ENCODE measurements at regions not wholly inside any gene's neighbourhood (a gene's known extent, or its start where the extent isn't known, plus 50 kb on each side); places are given as distances from the start of the nearest gene placed in this dataset.

DNA sequence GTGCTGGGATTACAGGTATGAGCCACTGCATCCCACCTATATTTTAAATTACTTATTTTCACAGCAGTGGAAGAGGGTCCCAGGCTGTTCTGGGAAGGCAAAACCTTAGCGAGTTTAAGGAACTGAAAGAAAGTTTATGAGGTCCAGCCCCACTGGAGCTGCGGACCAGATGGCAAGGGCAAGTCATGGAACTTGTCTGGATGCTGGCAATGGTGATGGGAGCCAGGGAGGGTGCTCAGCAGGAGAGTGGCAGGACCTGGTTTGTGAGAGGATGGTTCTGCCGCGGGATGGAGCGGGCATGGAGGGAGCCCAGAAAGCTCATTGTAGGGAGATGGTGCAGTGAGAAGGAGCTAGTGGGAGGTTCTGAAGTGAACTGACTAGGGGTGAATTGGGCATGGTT lies 50.6 kb upstream of the SLC45A1 start:
- DNase-seq = no peak
- intact Hi-C loops (cut with DNase I) = no loop called here

DNA sequence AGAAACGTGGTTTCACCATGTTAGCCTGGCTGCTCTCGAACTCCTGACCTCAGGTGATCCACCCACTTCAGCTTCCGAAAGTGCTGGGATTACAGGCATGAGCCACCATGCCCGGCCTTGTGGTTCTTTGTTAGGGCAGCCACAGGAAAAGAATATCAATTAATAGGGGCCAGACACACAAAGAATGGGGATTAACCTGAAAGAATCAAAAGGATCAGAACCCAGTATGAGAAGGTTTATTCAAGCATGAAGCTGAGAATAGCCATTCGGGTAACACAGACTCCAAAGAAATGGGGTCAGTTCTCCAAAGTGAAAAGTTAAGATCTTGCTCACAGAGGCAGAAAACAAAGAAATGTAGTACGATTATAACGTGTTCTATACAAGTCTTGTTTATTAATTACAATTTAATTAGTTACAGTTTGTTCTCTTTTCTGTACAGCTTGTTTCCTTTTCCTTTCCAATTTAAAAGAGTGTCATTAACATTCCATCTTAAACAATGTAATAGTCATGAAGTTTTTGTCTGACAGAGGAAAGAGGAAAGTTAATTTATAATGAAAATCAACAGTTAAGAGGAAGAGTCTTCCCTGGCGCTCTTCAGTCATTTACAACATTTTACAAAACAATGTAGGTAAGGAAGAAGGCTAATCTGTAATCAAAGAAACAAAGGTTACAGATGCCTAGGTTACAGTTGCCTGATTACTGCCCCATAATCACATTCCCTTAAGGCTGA lies 51.3 kb upstream of the SLC45A1 start:
- no peak for DNase-seq
- intact Hi-C loops (cut with DNase I) = no loop called here

DNA sequence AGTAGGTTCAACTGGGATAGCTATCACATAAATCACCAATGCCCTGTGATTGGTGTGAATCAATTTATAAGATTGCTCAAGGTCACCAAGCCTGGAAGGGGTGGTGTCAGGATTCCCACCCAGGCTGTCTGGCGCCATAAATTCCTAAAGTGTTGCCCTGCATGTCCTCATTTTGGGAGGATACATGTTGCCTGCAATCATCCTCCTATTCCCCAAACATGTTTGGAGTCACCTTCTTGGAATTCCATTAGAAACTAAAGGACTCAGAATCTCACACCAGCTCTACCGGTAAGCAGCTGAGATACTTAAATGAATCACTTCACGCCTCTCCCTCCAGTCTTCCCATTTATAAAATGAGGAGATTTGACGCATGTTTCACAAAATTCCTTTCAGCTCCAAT lies 54.1 kb upstream of the SLC45A1 start:
- intact Hi-C loops (cut with DNase I) = no loop called here
- DNase-seq = no peak

DNA sequence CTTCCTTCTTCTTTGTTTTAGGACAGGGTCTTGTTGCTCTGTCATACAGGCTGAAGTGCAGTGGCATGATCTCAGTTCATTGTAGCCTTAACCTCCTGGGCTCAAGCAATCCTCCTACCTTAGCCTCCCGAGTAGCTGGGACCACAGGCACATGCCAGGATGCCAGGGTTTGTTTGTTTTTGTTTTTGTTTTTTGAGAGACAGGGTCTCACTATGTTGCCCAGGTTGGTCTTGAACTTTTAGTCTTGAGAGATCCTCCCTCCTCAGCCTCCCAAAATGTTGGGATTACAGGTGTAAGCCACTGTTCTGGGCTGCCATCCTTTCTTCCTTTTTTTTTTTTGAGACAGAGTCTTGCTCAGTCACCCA lies 56.5 kb upstream of the SLC45A1 start:
- intact Hi-C loops (cut with DNase I) = no loop called here
- no peak for DNase-seq

DNA sequence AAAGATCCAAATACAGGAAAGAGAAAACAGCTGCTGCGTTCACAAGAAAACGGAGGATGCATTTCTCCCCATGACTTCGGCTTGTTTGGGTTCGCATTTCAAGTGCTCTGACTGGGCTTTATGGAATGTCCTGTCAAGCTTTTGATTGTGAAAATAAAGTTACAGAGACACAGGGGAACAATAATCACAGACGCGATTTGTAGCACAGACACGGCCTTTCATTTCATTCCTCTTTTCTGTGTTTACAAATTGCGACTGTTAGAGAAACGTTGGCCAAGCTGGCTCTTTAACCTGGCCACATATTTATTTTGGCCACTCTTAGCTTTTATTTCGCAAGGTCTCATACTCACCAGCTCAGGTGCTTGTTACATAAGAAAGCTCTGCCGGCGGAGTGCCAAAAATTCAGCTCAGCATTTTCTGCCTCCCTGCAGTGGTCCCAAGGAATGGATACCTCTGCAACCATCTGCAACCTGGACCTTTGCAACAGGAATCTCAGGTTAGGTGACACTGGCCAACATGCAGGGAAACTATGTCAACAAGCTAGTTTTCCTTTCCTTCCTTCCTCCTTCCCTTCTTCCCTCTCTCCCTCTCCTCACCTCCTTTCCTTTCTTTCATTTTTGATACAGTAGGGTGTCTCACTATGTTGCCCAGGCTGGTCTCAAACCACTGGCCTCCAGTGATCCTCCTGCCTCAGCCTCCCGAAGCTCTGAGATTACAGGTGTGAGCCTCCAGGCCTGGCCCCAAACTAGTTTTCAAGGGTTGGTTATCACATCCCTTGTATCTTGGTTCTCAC lies 58.2 kb upstream of the SLC45A1 start:
- intact Hi-C loops (cut with DNase I) = no loop called here
- no peak for DNase-seq

DNA sequence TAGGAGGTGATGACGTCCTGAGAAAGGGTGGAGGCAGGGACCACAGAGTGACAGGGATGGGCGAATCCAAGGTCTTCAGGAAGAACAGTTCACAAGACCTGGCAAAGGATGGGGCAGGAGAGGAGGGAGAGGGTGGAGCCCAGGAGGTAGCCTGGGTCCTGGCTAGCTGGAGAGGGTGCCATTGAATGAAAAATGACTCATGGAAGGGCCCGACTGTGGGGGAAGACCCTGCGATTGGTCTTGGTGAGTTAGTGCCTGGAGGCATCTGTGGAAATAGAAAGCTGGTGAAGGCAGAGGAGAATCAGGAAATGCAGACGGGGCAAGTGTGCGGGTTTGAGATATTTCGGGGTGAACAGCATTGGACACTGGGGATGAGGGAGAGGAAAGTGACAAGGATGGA lies 60.3 kb upstream of the SLC45A1 start:
- intact Hi-C loops (cut with DNase I) = no loop called here
- DNase-seq = no peak

DNA sequence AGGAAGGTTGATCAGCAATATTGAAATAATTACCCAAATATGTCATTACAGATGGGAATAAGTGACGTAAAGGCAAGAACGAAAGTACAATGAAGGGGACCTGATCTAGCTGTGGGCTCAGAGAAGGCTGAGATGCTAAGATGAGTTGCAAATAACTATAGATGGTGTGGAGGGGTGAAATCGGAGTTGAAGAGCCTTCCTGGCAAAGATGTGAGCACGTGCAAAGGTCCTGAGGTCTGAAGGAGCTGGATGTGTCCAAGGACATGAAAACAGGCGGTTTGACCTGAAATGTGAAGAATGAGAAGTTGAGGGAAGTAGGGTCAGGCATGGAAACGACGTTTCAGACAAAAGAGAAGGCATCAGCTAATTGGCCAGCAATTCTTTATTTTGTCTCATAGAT lies 61.6 kb upstream of the SLC45A1 start:
- intact Hi-C loops (cut with DNase I) = no loop called here
- DNase-seq = no peak

DNA sequence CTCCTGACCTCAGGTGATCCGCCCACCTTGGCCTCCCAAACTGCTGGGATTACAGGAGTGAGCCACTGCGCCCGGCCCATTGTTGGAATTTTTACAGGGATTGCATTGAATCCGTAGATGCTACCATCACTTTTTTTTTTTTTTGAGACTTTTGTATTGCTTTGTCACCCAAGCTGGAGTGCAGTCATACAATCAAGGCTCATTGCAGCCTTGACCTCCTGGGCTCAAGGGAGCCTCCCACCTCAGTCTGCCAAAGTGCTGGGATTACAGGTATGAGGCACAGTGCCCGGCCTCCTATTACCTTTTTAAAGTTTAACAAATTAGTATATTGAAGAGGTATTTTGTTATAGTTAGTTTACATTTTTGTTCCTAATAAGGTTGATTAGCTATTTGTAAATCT lies 62.2 kb upstream of the SLC45A1 start:
- DNase-seq = no peak
- intact Hi-C loops (cut with DNase I) = no loop called here

DNA sequence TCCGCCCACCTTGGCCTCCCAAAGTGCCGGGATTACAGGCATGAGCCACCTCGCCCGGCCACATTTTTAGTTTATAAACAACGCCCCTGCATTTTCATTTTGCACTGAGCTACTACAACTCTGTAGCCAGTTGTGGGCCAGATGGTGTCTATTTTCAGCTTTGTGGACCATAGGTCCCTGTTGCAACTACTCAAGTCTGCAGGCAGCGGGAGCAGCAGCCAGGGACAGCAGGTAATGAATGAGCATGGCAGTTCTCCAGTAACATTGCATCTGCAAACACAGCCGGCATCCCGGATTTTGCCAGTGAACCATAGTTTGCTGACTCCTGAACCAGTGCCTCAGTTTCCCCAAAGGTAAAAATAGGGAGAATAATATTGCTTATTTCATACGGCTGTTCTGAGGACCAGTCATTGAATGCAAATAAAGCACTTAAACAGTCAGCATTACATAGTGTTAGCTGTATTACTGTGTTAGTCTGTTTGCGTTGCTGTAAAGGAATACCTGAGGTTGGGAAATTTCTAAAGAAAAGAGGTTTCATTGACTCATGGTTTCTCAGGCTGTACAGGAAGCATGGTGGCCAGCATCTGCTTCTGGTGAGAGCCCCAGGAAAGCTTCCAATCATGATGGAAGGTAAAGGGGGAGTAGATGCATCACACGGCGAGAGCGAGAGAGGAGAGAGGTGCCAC lies 65.5 kb upstream of the SLC45A1 start:
- intact Hi-C loops (cut with DNase I) = no loop called here
- DNase-seq = no peak

DNA sequence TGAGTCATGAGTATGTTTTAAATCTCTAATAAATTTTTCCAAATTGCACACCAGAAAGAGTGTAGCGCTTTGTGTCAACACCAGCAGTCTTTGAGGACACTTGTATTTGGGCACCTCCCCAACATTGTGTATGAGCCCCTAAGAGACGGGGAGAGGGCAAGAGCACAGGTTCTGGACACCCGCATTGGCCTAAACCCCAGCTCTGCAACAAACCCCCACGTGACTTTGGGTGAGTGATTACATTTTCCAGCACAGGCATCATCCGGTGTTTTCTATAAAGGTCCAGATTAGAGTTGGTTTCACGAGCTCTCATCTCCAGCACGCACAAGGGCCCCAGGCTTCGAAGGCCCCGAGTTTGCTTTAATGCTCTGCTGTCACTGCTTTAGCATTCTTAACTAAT lies 66.3 kb upstream of the SLC45A1 start:
- no peak for DNase-seq
- intact Hi-C loops (cut with DNase I) = no loop called here

DNA sequence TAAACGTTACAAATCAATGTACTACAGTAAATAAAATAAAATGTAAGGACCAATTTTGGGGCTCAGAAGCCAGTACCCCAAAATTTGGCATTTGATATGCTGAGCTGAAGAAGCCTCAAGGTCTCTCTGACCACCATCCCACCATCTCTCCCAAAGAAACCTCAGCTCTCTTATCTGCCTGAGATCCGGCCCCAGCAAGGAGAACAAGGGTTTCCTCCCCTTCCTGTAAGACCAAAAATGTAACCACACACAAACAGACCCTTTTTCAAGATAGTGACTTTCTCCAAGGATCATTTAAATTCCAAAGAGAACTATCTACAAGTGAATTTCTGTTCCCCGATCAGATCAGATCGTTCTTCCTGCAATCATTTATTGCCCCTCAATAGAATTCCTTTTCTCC lies 68.1 kb upstream of the SLC45A1 start:
- intact Hi-C loops (cut with DNase I) = no loop called here
- no peak for DNase-seq

DNA sequence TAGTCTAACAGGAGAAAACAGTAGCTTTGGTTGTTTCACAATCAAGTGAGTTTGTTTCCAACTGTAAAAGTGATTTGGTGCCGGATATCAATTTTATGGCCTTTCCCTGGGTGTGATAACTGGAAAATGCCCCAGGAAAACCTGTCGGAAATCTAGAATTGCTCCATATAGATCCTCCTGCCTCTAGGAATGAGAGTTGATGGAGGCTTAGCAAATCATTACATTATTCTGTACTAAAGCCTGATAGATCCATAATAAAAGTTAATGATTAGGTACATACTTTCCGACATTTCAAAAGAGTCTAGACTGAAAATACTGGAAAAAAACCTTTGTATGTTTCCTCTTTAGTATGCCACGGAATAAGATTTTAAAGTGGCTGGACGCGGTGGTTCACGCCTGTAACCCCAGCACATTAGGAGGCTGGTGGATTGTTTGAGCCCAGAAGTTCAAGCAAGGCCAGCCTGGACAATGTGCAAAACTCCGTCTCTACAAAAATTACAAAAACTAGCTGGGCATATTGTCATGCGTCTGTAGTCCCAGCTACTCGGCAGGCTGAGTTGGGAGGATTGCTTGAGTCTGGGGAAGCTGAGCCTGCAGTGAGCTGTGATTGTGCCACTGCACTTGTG lies 70.0 kb upstream of the SLC45A1 start:
- intact Hi-C loops (cut with DNase I) = no loop called here
- no peak for DNase-seq

DNA sequence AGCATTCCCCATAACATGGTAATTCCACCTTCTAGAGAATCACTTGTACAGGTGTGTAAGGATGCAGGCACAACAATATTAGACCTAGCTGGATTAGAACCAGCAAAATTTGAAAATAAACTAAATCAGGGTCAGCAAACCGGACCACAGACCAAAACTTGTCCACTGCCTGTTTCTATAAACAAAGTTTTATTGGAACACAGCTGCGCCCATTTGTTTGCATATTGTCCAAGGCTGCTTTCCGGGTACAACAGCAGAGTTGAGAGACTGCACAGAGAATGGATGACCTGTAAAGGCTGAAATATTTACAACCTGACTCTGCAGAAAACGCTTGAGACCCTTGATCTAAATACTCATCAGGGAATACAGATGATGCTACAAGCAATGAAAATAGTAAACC lies 73.6 kb upstream of the SLC45A1 start:
- intact Hi-C loops (cut with DNase I) = no loop called here
- no peak for DNase-seq

DNA sequence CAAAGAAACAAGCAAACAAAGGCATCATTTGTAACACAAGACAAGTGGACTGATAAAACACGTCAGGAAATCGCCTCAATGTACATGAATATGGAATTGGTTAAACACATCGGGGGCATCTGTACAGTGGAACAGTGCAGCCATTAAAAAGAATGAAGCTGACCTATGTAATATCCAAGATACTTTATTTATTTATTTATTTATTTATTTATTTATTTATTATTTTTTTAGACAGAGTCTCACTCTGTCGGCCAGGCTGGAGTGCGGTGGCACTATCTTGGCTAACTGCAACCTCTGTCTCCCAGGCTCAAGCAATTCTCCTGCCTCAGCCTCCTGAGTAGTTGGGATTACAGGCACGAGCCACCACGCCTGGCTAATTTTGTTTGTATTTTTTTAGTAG lies 75.4 kb upstream of the SLC45A1 start:
- intact Hi-C loops (cut with DNase I) = no loop called here
- DNase-seq = no peak

DNA sequence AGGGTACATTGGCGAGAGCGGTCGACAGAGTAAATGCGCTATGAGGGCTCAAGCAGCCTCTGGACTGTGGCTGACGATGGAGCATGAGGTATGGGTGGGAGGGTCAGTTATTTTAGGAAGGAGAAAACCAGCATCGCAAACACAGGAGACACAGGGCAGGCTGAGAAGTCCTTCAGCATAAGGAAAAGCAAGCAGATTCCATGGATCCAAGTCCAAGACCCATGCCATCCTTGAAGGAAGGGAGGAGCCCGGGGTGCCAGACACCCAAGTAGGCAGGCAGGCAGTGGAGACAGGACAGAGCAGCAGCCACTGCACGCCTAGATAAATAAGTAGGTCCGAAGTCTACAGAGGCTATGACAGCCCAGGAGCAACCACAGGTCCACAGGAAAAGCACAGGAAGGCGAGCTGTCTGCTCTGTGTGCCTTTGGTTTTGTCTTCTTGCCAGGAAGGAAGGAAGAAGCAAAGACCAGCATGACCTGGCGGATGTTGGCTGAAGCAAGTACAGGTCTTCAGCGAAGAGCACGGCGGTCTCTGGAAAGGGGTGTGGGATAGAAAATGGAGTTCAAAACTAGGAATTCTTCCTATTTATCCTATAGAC lies 76.4 kb upstream of the SLC45A1 start:
- intact Hi-C loops (cut with DNase I) = no loop called here
- no peak for DNase-seq

DNA sequence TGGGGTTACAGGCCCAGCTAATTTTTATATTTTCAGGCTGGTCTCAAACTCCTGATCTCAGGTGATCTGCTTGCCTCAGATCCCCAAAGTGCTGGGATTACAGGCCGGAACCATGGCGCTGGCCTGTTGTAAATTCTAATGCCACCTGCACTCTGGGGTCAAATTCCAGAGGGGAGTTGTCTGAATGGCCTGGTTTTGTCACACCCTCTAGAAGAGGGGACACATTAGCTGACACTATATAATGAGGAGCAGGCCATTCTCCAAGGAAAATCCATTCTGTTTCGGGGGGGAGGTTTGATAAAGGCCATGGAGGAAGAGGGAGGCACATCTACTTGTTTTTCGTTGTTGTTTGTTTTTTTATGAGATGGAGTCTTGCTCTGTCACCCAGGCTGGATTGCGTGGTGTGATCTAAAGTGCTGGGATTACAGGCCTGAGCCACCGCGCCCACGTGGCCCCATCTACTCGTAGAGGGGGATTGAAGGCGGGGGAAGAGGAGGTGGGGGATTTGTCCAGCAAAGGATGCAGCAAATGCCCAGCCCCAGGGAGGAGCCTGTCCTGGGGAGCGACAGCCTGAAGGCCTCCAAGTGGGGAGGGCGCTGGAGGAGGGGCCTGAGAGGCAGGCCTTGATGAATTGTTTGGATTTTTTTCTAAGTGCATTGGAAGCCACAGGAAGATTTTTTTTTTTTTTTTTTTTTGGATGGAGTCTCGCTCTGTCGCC lies 78.4 kb upstream of the SLC45A1 start:
- no peak for DNase-seq
- intact Hi-C loops (cut with DNase I) = no loop called here

DNA sequence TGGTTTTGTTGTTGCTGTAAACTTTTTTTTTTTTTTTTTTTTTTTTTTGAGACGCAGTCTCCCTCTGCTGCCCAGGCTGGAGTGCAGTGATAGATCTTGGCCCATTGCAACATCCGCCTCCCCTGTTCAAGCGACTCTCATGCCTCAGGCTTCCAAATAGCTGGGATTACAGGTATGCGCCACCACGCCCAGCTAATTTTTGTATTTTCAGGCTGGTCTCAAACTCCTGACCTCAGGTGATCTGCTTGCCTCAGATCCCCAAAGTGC lies 78.9 kb upstream of the SLC45A1 start:
- no peak for DNase-seq
- intact Hi-C loops (cut with DNase I) = no loop called here

DNA sequence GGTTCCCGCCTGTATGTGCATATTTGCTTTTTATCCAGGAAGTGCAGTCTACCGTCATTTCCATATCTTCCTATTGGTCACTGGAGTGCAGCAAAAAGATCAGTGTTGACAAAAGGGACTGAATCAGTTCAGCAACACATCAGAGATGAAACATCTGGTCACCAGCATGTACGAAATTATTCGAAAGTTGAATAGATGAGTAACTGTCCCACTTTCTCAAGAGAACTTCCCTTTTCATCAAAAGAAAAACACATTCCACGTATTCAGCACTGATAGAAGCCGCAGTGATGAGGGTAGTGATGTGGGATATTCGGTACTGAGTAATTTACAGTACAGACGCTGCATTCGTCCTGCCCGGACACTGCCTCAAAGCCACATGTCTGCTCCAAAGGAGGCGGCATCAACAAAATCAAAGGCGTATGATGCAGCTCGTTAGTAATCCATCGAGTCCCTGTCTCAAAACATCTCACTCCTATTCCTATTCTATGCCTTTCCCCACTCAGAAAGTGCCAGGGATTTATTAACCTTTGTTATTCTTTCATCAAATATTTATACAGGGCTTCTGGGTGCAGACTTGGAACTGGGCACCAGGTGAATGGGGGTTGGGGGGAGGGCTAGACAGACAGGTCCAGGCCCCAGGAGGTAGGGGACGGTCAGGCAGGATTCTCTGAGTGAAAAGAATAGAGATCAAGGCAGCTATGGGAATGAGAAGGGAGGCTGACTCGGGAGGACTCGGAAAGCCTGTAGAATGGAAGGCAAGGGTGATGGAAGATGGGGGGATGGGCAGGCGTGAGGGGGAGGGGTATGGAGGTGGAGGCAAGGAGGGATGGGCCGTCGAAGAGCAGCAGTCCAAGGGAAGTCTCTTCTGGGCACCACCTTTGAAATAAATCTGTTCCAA lies 79.5 kb upstream of the SLC45A1 start:
- no peak for DNase-seq
- intact Hi-C loops (cut with DNase I) = no loop called here
